ENCODE measurements at regions not wholly inside any gene's neighbourhood (a gene's known extent, or its start where the extent isn't known, plus 50 kb on each side); places are given as distances from the start of the nearest gene placed in this dataset.

DNA sequence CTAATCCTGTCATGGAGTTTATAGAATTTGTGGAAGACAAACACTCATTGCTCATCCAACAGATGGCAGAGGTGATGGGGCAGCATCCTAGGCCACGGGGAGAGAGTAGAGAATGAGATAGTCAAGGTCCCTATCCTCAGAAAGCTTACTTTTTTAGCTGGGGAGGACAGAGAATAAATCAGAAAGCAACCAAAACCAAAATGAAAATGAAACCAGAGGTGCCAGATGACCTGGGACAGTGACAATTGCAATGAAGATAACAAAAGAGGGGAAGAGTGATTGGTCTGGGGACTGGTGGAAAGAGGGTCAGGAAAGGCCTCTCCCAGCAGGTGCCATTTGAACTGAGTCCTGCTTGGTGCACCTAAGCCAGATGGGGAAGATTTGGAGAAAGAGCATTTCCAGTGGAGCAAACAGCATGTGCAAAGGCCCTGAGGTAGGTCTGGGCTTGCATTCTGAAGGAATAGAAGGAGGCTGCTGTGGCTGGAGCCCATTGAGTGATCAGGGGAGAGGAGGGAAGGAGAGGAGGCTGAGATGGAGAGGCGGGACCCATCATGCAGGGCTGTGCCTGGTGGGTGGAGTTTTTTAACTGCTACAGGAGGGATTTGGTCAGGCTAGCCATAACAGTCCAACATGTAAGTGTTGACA is 164.1 kb downstream of the RPS24 start:
- H3K27ac ChIP-seq, result no peak overlapping the region
- no peaks in the 10 kb centered on the region for H3K27me3 ChIP-seq (replicated peaks; ENCODE audit: insufficient read depth)
- H3K36me3 ChIP-seq, result no peaks in the 10 kb centered on the region
- no peak for TF ChIP-seq CTCF (IDR thresholded peaks at IDR 0.05)
- no peaks in the 10 kb centered on the region for H3K4me1 ChIP-seq (ENCODE audit: control insufficient read depth in 1 of 2, low read depth in 2 of 2)
- H3K4me3 ChIP-seq, result no peak overlapping the region
- DNase-seq (ENCODE audit: low spot score), result no peak
- no peak for ATAC-seq (ENCODE audit: insufficient number of reproducible peaks, low FRiP score, low read depth)
- H3K9me3 ChIP-seq, result peaks cover 7% of the 10 kb centered on the region

DNA sequence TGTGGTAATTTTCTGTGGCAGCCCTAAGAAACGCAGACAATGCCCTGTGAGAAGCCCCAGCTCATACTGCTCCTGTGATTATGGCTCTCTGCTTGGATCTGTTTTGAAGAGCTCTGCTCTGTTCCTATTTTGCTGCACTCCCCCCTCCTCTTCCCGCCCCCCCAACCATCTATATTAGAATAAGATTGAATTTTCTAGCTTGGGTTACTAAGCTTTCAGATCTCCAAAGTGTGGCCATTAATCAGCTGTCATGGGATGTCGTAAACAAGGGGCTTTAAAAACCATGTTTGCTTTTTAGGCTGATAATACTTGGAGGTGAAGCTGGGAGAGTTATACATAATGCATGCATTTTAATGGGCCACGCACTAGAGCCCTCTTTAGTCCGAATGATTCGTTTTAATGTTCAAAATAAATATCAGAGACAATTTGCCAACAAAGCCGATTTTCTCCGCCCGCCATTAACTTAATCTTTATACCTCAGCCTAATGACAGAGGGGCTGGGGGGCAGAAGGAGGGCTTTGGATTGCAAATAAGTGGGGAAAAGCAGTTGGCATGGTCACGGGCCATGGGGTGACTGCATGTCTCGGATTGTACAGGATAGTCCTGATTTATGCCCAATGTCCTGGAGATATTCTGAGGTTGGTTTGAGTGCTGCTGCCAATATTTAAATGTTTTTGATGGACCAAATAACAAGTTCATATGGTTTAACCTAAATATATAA is 165.5 kb downstream of the RPS24 start:
- Histone ChIP-seq H3K4me1 (ENCODE audit: control insufficient read depth in 1 of 2, low read depth in 2 of 2) (peaks cover 2 to 4% of the 10 kb centered on the region in 2 donors), H3K27me3 (replicated peaks; ENCODE audit: insufficient read depth) (no peaks in the 10 kb centered on the region), H3K27ac (no peak overlapping the region), H3K4me3 (no peak overlapping the region), H3K36me3 (no peaks in the 10 kb centered on the region), H3K9me3 (no peaks in the 10 kb centered on the region)
- TF ChIP-seq CTCF (IDR thresholded peaks at IDR 0.05), result no peak
- DNase-seq (ENCODE audit: low spot score) (no peak), ATAC-seq (ENCODE audit: insufficient number of reproducible peaks, low FRiP score, low read depth) (no peak)

- Histone ChIP-seq H3K4me1 (ENCODE audit: control insufficient read depth in 1 of 2, low read depth in 2 of 2) (peaks cover 7 to 10% of the 10 kb centered on the region in 2 donors), H3K9me3 (no peaks in the 10 kb centered on the region), H3K4me3 (no peak overlapping the region), H3K27ac (no peak overlapping the region), H3K27me3 (replicated peaks; ENCODE audit: insufficient read depth) (no peaks in the 10 kb centered on the region), H3K36me3 (no peaks in the 10 kb centered on the region)
- no peak for TF ChIP-seq CTCF (IDR thresholded peaks at IDR 0.05)
- ATAC-seq (ENCODE audit: insufficient number of reproducible peaks, low FRiP score, low read depth) (no peak), DNase-seq (ENCODE audit: low spot score) (no peak)
Observed at GRCh38 chr10:78199759-78200158, 166.1 kb downstream of the RPS24 start.

- no peaks in the 10 kb centered on the region for H3K36me3 ChIP-seq
- no peak overlapping the region for H3K27ac ChIP-seq
- H3K4me3 ChIP-seq, result no peak overlapping the region
- ATAC-seq (ENCODE audit: insufficient number of reproducible peaks, low FRiP score, low read depth) (no peak), DNase-seq (ENCODE audit: low spot score) (no peak)
- peaks cover 7 to 20% of the 10 kb centered on the region in 2 donors for H3K4me1 ChIP-seq (ENCODE audit: control insufficient read depth in 1 of 2, low read depth in 2 of 2)
- no peak for TF ChIP-seq CTCF (IDR thresholded peaks at IDR 0.05)
- no peaks in the 10 kb centered on the region for H3K9me3 ChIP-seq
- no peaks in the 10 kb centered on the region for H3K27me3 ChIP-seq (replicated peaks; ENCODE audit: insufficient read depth)
Observed at GRCh38 chr10:78200686-78201085, 167.0 kb downstream of the RPS24 start.

GRCh38 chr10:78202386-78202785 is 168.7 kb downstream of the RPS24 start:
- Histone ChIP-seq H3K36me3 (no peaks in the 10 kb centered on the region), H3K4me1 (ENCODE audit: control insufficient read depth in 1 of 2, low read depth in 2 of 2) (peaks cover 7 to 20% of the 10 kb centered on the region in 2 donors), H3K4me3 (no peak overlapping the region), H3K27ac (no peak overlapping the region), H3K27me3 (replicated peaks; ENCODE audit: insufficient read depth) (no peaks in the 10 kb centered on the region), H3K9me3 (no peaks in the 10 kb centered on the region)
- ATAC-seq (ENCODE audit: insufficient number of reproducible peaks, low FRiP score, low read depth), result no peak
- TF ChIP-seq CTCF (IDR thresholded peaks at IDR 0.05), result no peak
- DNase-seq (ENCODE audit: low spot score), result no peak

All from thoracic aorta (tissue), 2 donors.